ENCODE measurements at regions not wholly inside any gene's neighbourhood (a gene's known extent, or its start where the extent isn't known, plus 50 kb on each side); places are given as distances from the start of the nearest gene placed in this dataset.

GRCh38 chr4:22313976-22314375 is 201.9 kb downstream of the ADGRA3 start:
- no peak overlapping the region for H3K9ac ChIP-seq (ENCODE audit: low read length)
- no peak overlapping the region for H3K27ac ChIP-seq (ENCODE audit: low read depth, low read length, poor library complexity, severe bottlenecking)
- H3K9me2 ChIP-seq (ENCODE audit: low read depth, low read length) = no peaks in the 10 kb centered on the region
- H3K4me2 ChIP-seq (ENCODE audit: low read length) = no peak overlapping the region
- no peaks in the 10 kb centered on the region for H3K36me3 ChIP-seq (ENCODE audit: insufficient read depth, low read length)
- H3K27me3 ChIP-seq (ENCODE audit: insufficient read depth, low read length) = no peaks in the 10 kb centered on the region
- no peaks in the 10 kb centered on the region for H3K4me1 ChIP-seq (ENCODE audit: insufficient read depth, low read length, severe bottlenecking)
- no peak overlapping the region for H2AFZ ChIP-seq (ENCODE audit: low read length)
- H3F3A ChIP-seq (ENCODE audit: insufficient read depth, low read length) = no peaks in the 10 kb centered on the region
- no peak for TF ChIP-seq CTCF (IDR thresholded peaks at IDR 0.05; ENCODE audit: low read length)
- no peak for TF ChIP-seq EZH2 (IDR thresholded peaks at IDR 0.05; ENCODE audit: borderline replicate concordance, low read length)
- no peak overlapping the region for H3K4me3 ChIP-seq (ENCODE audit: low read depth, low read length, poor library complexity, severe bottlenecking)
- no peaks in the 10 kb centered on the region for H4K20me1 ChIP-seq (ENCODE audit: insufficient read depth, low read length)
- H3K9me3 ChIP-seq (ENCODE audit: low read length) = no peaks in the 10 kb centered on the region
- no peaks in the 10 kb centered on the region for H3K79me2 ChIP-seq (ENCODE audit: insufficient read depth, low read length)

GRCh38 chr4:22312113-22312512 is 203.8 kb downstream of the ADGRA3 start:
- no peak overlapping the region for H3K4me3 ChIP-seq (ENCODE audit: low read depth, low read length, poor library complexity, severe bottlenecking)
- H2AFZ ChIP-seq (ENCODE audit: low read length) = no peak overlapping the region
- no peak overlapping the region for H3K9ac ChIP-seq (ENCODE audit: low read length)
- H3K27ac ChIP-seq (ENCODE audit: low read depth, low read length, poor library complexity, severe bottlenecking) = no peak overlapping the region
- H3K9me2 ChIP-seq (ENCODE audit: low read depth, low read length) = no peaks in the 10 kb centered on the region
- H3K79me2 ChIP-seq (ENCODE audit: insufficient read depth, low read length) = no peaks in the 10 kb centered on the region
- no peaks in the 10 kb centered on the region for H3K4me1 ChIP-seq (ENCODE audit: insufficient read depth, low read length, severe bottlenecking)
- no peaks in the 10 kb centered on the region for H3K36me3 ChIP-seq (ENCODE audit: insufficient read depth, low read length)
- no peak overlapping the region for H3K4me2 ChIP-seq (ENCODE audit: low read length)
- no peaks in the 10 kb centered on the region for H3F3A ChIP-seq (ENCODE audit: insufficient read depth, low read length)
- H4K20me1 ChIP-seq (ENCODE audit: insufficient read depth, low read length) = no peaks in the 10 kb centered on the region
- no peak for TF ChIP-seq EZH2 (IDR thresholded peaks at IDR 0.05; ENCODE audit: borderline replicate concordance, low read length)
- no peak for TF ChIP-seq CTCF (IDR thresholded peaks at IDR 0.05; ENCODE audit: low read length)
- no peaks in the 10 kb centered on the region for H3K9me3 ChIP-seq (ENCODE audit: low read length)
- H3K27me3 ChIP-seq (ENCODE audit: insufficient read depth, low read length) = no peaks in the 10 kb centered on the region

GRCh38 chr4:22301253-22301652 is 214.6 kb downstream of the ADGRA3 start:
- H3K4me3 ChIP-seq (ENCODE audit: low read depth, low read length, poor library complexity, severe bottlenecking) = no peak overlapping the region
- no peak overlapping the region for H3K9ac ChIP-seq (ENCODE audit: low read length)
- H3F3A ChIP-seq (ENCODE audit: insufficient read depth, low read length) = no peaks in the 10 kb centered on the region
- H3K9me2 ChIP-seq (ENCODE audit: low read depth, low read length) = no peaks in the 10 kb centered on the region
- H3K4me1 ChIP-seq (ENCODE audit: insufficient read depth, low read length, severe bottlenecking) = no peaks in the 10 kb centered on the region
- H3K36me3 ChIP-seq (ENCODE audit: insufficient read depth, low read length) = no peaks in the 10 kb centered on the region
- H3K79me2 ChIP-seq (ENCODE audit: insufficient read depth, low read length) = no peaks in the 10 kb centered on the region
- TF ChIP-seq EZH2 (IDR thresholded peaks at IDR 0.05; ENCODE audit: borderline replicate concordance, low read length) = no peak
- TF ChIP-seq CTCF (IDR thresholded peaks at IDR 0.05; ENCODE audit: low read length) = no peak
- H3K4me2 ChIP-seq (ENCODE audit: low read length) = no peak overlapping the region
- H4K20me1 ChIP-seq (ENCODE audit: insufficient read depth, low read length) = no peaks in the 10 kb centered on the region
- no peak overlapping the region for H3K27ac ChIP-seq (ENCODE audit: low read depth, low read length, poor library complexity, severe bottlenecking)
- H3K27me3 ChIP-seq (ENCODE audit: insufficient read depth, low read length) = no peaks in the 10 kb centered on the region
- H3K9me3 ChIP-seq (ENCODE audit: low read length) = no peaks in the 10 kb centered on the region
- no peak overlapping the region for H2AFZ ChIP-seq (ENCODE audit: low read length)
